Peyer's patch (tissue), 4 donors: ENCODE measurements at regions not wholly inside any gene's neighbourhood (a gene's known extent, or its start where the extent isn't known, plus 50 kb on each side); places are given as distances from the start of the nearest gene placed in this dataset.

Source experiments
- CTCF ChIP-seq, 6 experiments: fragments of 450-650 bp in 4 of 6; fragments of 200-600 bp in 2 of 6; sonication (generic) in 1 of 6; IDR thresholded peaks; one replicate each; pipeline ENCODE4 v1.5.1; 2017 to 2019; ENCODE audit warnings: antibody characterized with exemption in 6 of 6, mild to moderate bottlenecking in 3 of 6, moderate library complexity in 1 of 6
- POLR2A ChIP-seq, 2 donors: fragments of 450-650 bp; IDR thresholded peaks; one replicate each; pipeline ENCODE4 v1.5.1; 2017; ENCODE audit warnings: antibody characterized with exemption in 2 of 2, mild to moderate bottlenecking in 2 of 2, moderate library complexity in 2 of 2

DNA sequence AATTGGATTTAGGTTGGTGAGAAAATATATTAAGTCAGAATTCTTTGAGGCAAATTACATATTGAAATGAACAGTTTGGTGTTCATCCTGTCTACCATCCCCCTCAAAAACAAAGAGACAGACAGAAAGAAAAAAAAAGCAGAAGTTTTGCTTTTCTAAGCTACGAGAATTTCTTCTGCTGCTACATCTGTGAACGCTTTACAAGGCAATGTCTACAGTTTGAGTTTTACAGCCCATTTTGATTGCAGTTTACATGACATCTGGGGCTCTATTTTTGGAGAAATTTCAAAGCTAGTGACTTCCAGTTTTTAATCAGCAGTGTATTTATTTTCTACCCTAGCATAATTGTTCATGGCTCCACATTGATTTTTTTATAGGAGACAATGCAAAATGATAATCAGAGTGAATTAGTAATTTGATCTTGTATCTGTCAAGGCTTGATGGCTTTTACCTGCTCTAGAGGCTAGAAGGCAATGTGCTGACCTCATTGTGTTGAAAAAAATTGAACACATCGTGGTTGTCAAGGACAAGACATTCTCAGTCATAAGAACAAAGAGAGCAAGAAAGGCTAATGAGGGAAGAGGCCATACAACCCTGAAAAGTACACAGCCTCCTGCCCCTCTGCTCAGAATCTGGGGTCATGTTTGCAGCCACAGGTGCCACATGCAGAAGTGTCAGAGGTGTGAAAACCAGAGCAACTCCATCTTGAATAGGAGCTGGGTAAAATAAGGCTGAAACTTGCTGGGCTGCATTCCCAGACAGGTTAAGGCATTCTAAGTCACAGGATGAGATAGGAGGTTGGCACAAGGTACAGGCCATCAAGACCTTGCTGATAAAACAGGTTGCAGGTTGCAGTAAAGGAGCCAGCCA lies 201.0 kb upstream of the CAMK1G start:
- TF ChIP-seq CTCF (IDR thresholded peaks at IDR 0.05) (no peak), POLR2A (IDR thresholded peaks at IDR 0.05) (no peak)
